Caco-2 (cell line): ENCODE measurements at regions not wholly inside any gene's neighbourhood (a gene's known extent, or its start where the extent isn't known, plus 50 kb on each side); places are given as distances from the start of the nearest gene placed in this dataset.

Source experiments
- BruUV-seq: library from RNA; stranded (reverse); fragments of 400-500 nt; replicated peaks from 2 replicates; lab custom pipeline; 2021; lab: Mats Ljungman, UMichigan
- CTCF ChIA-PET: fragments of 300-600 bp; sonication (Branson Sonifier 250); formaldehyde crosslinking; loops from one replicate; lab custom pipeline; 2022; ENCODE audit warnings: antibody characterized with exemption; lab: Charles Lee
- POLR2A ChIA-PET: fragments of 300-600 bp; sonication (Branson Sonifier 250); formaldehyde crosslinking; loops from one replicate; lab custom pipeline; 2022; ENCODE audit warnings: antibody characterized with exemption; lab: Charles Lee
- DNase-seq, 2 experiments: peaks; one replicate each; pipeline versions ENCODE4 v3.0.0 to v3.0.0-alpha.2; 2020 to 2022
- H3K27me3 ChIP-seq: replicated peaks from 2 replicates; pipeline ENCODE4 v1.6.0; 2011; ENCODE audit warnings: low read length; ENCODE audit not compliant: control insufficient read depth, insufficient read depth
- H3K36me3 ChIP-seq: 2 replicates; pipeline ENCODE4 v1.5.1; 2011; ENCODE audit warnings: low read length; ENCODE audit not compliant: control insufficient read depth, insufficient read depth
- H3K4me1 ChIP-seq: fragments of 250-450 bp; sonication (Bioruptor Pico); 2 replicates; pipeline ENCODE4 v1.5.1; 2020; ENCODE audit warnings: mild to moderate bottlenecking
- H3K4me3 ChIP-seq: 2 replicates; pipeline ENCODE4 v1.5.1; 2011; ENCODE audit warnings: low read depth, mild to moderate bottlenecking, control low read depth, low read length
- H3K9me3 ChIP-seq: fragments of 250-450 bp; sonication (Bioruptor Pico); 2 replicates; pipeline ENCODE4 v1.5.1; 2020; ENCODE audit warnings: mild to moderate bottlenecking, moderate library complexity
- H3K27ac Mint-ChIP-seq: one replicate; pipeline ENCODE4 v1.8.0; 2022; ENCODE audit warnings: mixed read lengths; ENCODE audit not compliant: unreplicated experiment
- H3K27me3 Mint-ChIP-seq: one replicate; pipeline ENCODE4 v1.8.0; 2022; ENCODE audit warnings: mixed read lengths; ENCODE audit not compliant: insufficient read depth, unreplicated experiment
- H3K36me3 Mint-ChIP-seq: one replicate; pipeline ENCODE4 v1.8.0; 2022; ENCODE audit warnings: mild to moderate bottlenecking, mixed read lengths; ENCODE audit not compliant: insufficient read depth, unreplicated experiment
- H3K4me1 Mint-ChIP-seq: one replicate; pipeline ENCODE4 v1.8.0; 2022; ENCODE audit warnings: low read depth, mixed read lengths; ENCODE audit not compliant: unreplicated experiment
- H3K4me3 Mint-ChIP-seq: one replicate; pipeline ENCODE4 v1.8.0; 2022; ENCODE audit warnings: mild to moderate bottlenecking, moderate library complexity, mixed read lengths; ENCODE audit not compliant: unreplicated experiment
- H3K9me3 Mint-ChIP-seq: one replicate; pipeline ENCODE4 v1.8.0; 2022; ENCODE audit warnings: mixed read lengths; ENCODE audit not compliant: unreplicated experiment
- intact Hi-C: fragments of 100-400 bp; cut with micrococcal nuclease; formaldehyde crosslinking; loops from one replicate; pipeline ENCODE4 v1.10.0; 2022; ENCODE audit not compliant: unreplicated experiment
- TF ChIP-seq, protein P1 (sequence below), 2 experiments: fragments of 200-600 bp in 1 of 2; IDR thresholded peaks; 1 replicate in 1 of 2; 2 replicates in 1 of 2; pipeline versions ENCODE4 v1.5.1 to v1.8.0; 2011 to 2022; ENCODE audit warnings: antibody characterized with exemption in 1 of 2, control low read depth in 1 of 2, inconsistent platforms in 1 of 2, low read depth in 1 of 2, low read length in 1 of 2, mild to moderate bottlenecking in 1 of 2, moderate library complexity in 1 of 2; ENCODE audit not compliant: insufficient read depth in 1 of 2, severe bottlenecking in 1 of 2, unreplicated experiment in 1 of 2

DNA sequence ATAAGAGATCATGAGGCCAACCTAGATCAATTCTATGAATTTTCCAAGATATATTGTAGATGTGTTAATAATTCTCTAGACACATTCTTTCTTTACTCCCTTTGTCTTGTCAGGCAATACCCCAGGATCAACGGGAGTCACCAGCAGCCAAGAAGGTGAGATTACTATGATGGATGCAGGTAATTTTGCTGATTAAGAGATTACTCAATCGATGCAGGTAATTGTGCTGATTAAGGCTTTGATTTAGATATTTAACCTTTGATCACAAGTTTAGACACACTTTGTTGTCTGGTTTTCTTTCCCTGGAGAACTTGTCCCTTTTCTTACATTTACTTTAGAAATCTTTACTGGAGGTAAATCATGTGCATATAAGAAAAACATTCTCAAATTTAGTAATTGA lies 134.3 kb upstream of the CNTN1 start:
- H3K9me3 ChIP-seq, result no peaks in the 10 kb centered on the region
- H3K27me3 Mint-ChIP-seq, result no peaks in the 10 kb centered on the region
- H3K4me1 Mint-ChIP-seq, result no peaks in the 10 kb centered on the region
- intact Hi-C loops, result no loop called here
- CTCF ChIA-PET, result no interaction called here
- TF ChIP-seq, protein P1, sequence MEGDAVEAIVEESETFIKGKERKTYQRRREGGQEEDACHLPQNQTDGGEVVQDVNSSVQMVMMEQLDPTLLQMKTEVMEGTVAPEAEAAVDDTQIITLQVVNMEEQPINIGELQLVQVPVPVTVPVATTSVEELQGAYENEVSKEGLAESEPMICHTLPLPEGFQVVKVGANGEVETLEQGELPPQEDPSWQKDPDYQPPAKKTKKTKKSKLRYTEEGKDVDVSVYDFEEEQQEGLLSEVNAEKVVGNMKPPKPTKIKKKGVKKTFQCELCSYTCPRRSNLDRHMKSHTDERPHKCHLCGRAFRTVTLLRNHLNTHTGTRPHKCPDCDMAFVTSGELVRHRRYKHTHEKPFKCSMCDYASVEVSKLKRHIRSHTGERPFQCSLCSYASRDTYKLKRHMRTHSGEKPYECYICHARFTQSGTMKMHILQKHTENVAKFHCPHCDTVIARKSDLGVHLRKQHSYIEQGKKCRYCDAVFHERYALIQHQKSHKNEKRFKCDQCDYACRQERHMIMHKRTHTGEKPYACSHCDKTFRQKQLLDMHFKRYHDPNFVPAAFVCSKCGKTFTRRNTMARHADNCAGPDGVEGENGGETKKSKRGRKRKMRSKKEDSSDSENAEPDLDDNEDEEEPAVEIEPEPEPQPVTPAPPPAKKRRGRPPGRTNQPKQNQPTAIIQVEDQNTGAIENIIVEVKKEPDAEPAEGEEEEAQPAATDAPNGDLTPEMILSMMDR (IDR thresholded peaks at IDR 0.05; ENCODE audit: insufficient read depth in 1 of 2, low read depth in 1 of 2, low read length in 1 of 2, severe bottlenecking in 1 of 2, unreplicated experiment in 1 of 2), result no peak
- DNase-seq, result no peak
- H3K4me3 ChIP-seq, result no peak overlapping the region
- no peaks in the 10 kb centered on the region for H3K27me3 ChIP-seq
- POLR2A ChIA-PET, result no interaction called here
- H3K36me3 Mint-ChIP-seq, result no peaks in the 10 kb centered on the region
- no peaks in the 10 kb centered on the region for H3K36me3 ChIP-seq
- no peaks in the 10 kb centered on the region for H3K9me3 Mint-ChIP-seq
- H3K4me1 ChIP-seq, result no peaks in the 10 kb centered on the region
- no peak overlapping the region for H3K27ac Mint-ChIP-seq
- no TSS peak for BruUV-seq
- H3K4me3 Mint-ChIP-seq, result no peak overlapping the region

DNA sequence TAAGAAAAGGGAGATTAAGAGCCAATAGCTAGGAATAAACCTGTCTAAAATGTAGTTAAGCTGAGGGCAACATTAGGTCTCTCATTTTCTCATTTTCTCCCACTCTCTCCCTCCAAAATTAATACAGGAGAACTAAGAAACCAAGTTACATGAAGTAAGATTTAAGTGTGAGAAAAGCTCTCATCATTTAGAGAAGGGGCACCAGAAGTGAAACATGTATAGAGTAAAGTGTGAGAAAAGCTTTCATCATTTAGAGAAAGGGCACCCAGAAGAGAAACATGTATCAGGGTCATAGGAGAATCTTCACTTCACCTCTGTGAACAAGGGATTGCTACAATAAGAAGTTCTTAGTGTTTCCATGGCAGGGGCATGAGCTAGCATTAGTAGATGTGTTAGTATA lies 132.4 kb upstream of the CNTN1 start:
- no TSS peak for BruUV-seq

DNA sequence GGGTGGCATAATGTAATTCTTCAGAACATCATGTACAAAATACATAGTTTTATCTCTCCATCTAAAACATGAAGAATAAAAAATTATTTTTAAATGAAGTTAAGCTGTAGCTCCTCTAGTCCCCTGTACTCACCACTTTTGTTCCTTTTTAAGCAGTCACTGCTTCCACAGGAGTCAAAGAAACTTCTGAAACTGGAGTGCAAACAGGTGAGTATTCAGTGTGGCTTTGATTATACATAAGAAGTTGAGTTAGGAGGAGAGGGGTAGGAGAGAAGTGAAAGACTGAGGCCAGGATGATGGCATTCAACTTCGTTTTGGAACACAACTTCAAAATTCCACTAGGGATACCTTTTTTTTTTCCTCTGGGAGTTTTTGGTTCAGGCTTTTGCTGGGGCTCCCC lies 131.4 kb upstream of the CNTN1 start:
- no peaks in the 10 kb centered on the region for H3K9me3 Mint-ChIP-seq
- intact Hi-C loops, result no loop called here
- ChIA-PET CTCF (no interaction called here), POLR2A (no interaction called here)
- H3K4me3 Mint-ChIP-seq, result no peak overlapping the region
- TF ChIP-seq, protein P1 (IDR thresholded peaks at IDR 0.05; ENCODE audit: insufficient read depth in 1 of 2, low read depth in 1 of 2, low read length in 1 of 2, severe bottlenecking in 1 of 2, unreplicated experiment in 1 of 2), result no peak
- no peaks in the 10 kb centered on the region for H3K27me3 ChIP-seq
- H3K27ac Mint-ChIP-seq, result no peak overlapping the region
- no peak overlapping the region for H3K4me3 ChIP-seq
- no peaks in the 10 kb centered on the region for H3K4me1 ChIP-seq
- DNase-seq, result no peak
- BruUV-seq, result no TSS peak
- H3K36me3 ChIP-seq, result no peaks in the 10 kb centered on the region
- H3K36me3 Mint-ChIP-seq, result no peaks in the 10 kb centered on the region
- peaks cover 4% of the 10 kb centered on the region for H3K27me3 Mint-ChIP-seq
- no peaks in the 10 kb centered on the region for H3K9me3 ChIP-seq
- no peaks in the 10 kb centered on the region for H3K4me1 Mint-ChIP-seq

More for the DNA sequence above, 132.4 kb upstream of the CNTN1 start:
- Mint-ChIP-seq H3K4me1 (no peaks in the 10 kb centered on the region), H3K4me3 (no peak overlapping the region), H3K9me3 (no peaks in the 10 kb centered on the region), H3K27ac (no peak overlapping the region), H3K27me3 (peaks cover 3% of the 10 kb centered on the region), H3K36me3 (no peaks in the 10 kb centered on the region)
- no peaks in the 10 kb centered on the region for H3K36me3 ChIP-seq
- H3K27me3 ChIP-seq, result no peaks in the 10 kb centered on the region
- intact Hi-C loops, result no loop called here
- TF ChIP-seq, protein P1 (IDR thresholded peaks at IDR 0.05; ENCODE audit: insufficient read depth in 1 of 2, low read depth in 1 of 2, low read length in 1 of 2, severe bottlenecking in 1 of 2, unreplicated experiment in 1 of 2), result no peak
- DNase-seq, result no peak
- ChIA-PET CTCF (no interaction called here), POLR2A (no interaction called here)
- H3K9me3 ChIP-seq, result no peaks in the 10 kb centered on the region
- no peak overlapping the region for H3K4me3 ChIP-seq
- no peaks in the 10 kb centered on the region for H3K4me1 ChIP-seq
